ENCODE measurements at regions not wholly inside any gene's neighbourhood (a gene's known extent, or its start where the extent isn't known, plus 50 kb on each side); places are given as distances from the start of the nearest gene placed in this dataset.

DNA sequence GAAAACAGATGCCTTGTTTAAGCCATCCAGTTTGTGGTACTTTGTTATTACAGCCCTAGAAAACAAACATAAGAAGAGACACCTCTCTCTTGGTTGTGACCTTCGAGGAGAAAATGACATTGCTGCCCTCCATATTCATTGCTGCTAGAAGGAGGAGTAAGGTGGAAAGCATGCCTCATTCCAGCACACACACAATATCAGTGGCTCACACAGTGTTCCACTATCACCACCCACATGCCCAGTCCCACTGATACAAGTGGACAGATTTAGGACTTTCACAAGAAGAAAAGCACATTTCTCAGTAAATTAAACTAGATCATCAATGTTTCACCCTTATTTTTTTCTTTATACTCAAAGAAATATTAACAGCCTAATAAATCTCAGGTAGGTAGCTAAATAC, 143.6 kb downstream of the PHLDA1 start:
- H3K4me1 ChIP-seq, result no peaks in the 10 kb centered on the region
- no peak overlapping the region for H3K4me2 ChIP-seq (ENCODE audit: low read length)
- H3K79me2 ChIP-seq, result no peaks in the 10 kb centered on the region
- H2AFZ ChIP-seq, result no peak overlapping the region
- TF ChIP-seq, protein P1, sequence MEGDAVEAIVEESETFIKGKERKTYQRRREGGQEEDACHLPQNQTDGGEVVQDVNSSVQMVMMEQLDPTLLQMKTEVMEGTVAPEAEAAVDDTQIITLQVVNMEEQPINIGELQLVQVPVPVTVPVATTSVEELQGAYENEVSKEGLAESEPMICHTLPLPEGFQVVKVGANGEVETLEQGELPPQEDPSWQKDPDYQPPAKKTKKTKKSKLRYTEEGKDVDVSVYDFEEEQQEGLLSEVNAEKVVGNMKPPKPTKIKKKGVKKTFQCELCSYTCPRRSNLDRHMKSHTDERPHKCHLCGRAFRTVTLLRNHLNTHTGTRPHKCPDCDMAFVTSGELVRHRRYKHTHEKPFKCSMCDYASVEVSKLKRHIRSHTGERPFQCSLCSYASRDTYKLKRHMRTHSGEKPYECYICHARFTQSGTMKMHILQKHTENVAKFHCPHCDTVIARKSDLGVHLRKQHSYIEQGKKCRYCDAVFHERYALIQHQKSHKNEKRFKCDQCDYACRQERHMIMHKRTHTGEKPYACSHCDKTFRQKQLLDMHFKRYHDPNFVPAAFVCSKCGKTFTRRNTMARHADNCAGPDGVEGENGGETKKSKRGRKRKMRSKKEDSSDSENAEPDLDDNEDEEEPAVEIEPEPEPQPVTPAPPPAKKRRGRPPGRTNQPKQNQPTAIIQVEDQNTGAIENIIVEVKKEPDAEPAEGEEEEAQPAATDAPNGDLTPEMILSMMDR (IDR thresholded peaks at IDR 0.05), result no peak
- H3K36me3 ChIP-seq (ENCODE audit: control insufficient read depth, insufficient read depth, low read length), result no peaks in the 10 kb centered on the region
- no peak overlapping the region for H3K9ac ChIP-seq
- H3K9me3 ChIP-seq (ENCODE audit: control insufficient read depth, low read length), result no peaks in the 10 kb centered on the region
- H3K27ac ChIP-seq, result no peak overlapping the region
- no peaks in the 10 kb centered on the region for H3K27me3 ChIP-seq (ENCODE audit: control insufficient read depth, insufficient read depth, low read length)
- H3K4me3 ChIP-seq (ENCODE audit: low read depth, low read length), result no peak overlapping the region

DNA sequence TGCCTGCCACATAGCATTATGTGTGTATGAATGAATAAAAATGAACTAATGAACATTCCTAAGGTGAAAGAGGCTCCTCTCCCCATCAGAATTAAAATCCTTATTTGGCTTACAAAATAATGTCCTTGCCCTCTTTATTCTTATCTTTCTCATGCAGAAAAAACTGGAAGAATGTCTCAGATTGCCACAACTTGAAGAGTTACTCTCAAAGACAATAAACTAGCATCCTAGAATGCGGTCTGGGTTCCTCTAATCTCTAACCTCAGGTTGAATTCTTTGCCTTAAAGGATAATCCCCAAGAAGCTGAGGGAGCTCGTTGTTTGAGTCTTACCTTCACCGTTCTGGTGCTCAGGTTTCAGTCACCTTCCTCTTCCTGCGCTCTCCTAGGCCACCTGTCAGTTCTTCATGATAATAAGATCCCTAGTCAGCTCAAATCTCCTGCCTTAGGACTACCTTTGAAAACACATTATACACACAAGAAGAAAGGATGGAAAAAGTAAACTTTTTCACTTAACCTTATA, 147.1 kb downstream of the PHLDA1 start:
- H3K27ac ChIP-seq, result no peak overlapping the region
- H3K9me3 ChIP-seq (ENCODE audit: control insufficient read depth, low read length), result no peaks in the 10 kb centered on the region
- no peaks in the 10 kb centered on the region for H3K27me3 ChIP-seq (ENCODE audit: control insufficient read depth, insufficient read depth, low read length)
- no peak overlapping the region for H3K9ac ChIP-seq
- no peak overlapping the region for H3K4me3 ChIP-seq (ENCODE audit: low read depth, low read length)
- H3K79me2 ChIP-seq, result no peaks in the 10 kb centered on the region
- no peaks in the 10 kb centered on the region for H3K36me3 ChIP-seq (ENCODE audit: control insufficient read depth, insufficient read depth, low read length)
- TF ChIP-seq, protein P1 (IDR thresholded peaks at IDR 0.05), result no peak
- no peaks in the 10 kb centered on the region for H3K4me1 ChIP-seq
- no peak overlapping the region for H2AFZ ChIP-seq
- H3K4me2 ChIP-seq (ENCODE audit: low read length), result no peak overlapping the region

DNA sequence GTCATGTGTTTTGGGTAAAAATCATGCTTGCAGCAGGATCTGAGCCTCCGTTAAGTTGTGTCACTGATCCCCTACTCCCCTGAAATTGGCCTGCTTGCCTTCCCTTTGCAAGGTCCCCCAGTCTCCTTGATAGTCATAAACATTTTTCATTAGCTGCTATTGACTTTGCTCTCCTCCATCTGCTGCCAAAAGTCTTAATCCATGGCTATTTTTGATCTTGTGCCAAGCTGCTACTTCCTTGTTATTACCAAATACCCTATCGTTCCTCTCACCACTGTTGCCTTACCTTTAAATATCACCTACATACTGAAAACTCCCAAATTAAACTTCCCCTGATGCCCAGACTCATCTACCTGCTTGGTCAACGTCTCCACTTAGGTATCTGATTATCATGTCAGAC, 148.3 kb downstream of the PHLDA1 start:
- no peak overlapping the region for H3K4me3 ChIP-seq (ENCODE audit: low read depth, low read length)
- no peaks in the 10 kb centered on the region for H3K4me1 ChIP-seq
- no peaks in the 10 kb centered on the region for H3K79me2 ChIP-seq
- TF ChIP-seq, protein P1 (IDR thresholded peaks at IDR 0.05), result no peak
- no peak overlapping the region for H3K9ac ChIP-seq
- no peak overlapping the region for H2AFZ ChIP-seq
- H3K4me2 ChIP-seq (ENCODE audit: low read length), result no peak overlapping the region
- H3K36me3 ChIP-seq (ENCODE audit: control insufficient read depth, insufficient read depth, low read length), result no peaks in the 10 kb centered on the region
- no peaks in the 10 kb centered on the region for H3K27me3 ChIP-seq (ENCODE audit: control insufficient read depth, insufficient read depth, low read length)
- H3K9me3 ChIP-seq (ENCODE audit: control insufficient read depth, low read length), result no peaks in the 10 kb centered on the region
- no peak overlapping the region for H3K27ac ChIP-seq

DNA sequence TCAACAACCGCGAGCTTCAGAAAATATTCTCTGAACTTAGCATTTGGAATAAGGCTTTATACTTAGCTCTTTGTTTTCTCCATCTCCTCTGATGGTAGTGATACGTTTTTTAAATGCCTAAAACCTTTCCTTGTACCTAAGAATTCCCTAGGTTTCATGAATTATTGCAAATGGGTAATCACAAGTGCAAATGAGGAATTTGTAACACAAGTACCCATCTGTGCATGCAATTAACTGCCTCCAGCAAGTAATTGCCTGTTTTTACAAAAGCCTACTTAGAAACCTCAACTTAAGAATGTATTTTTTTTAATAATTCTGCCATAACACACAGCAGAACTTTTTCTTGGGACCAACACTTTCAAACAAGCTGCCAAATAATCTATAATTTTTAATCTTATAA, 149.2 kb downstream of the PHLDA1 start:
- Histone ChIP-seq H3K4me3 (ENCODE audit: low read depth, low read length) (no peak overlapping the region), H3K4me1 (no peaks in the 10 kb centered on the region), H2AFZ (no peak overlapping the region), H3K27ac (no peak overlapping the region), H3K27me3 (ENCODE audit: control insufficient read depth, insufficient read depth, low read length) (no peaks in the 10 kb centered on the region), H3K36me3 (ENCODE audit: control insufficient read depth, insufficient read depth, low read length) (no peaks in the 10 kb centered on the region), H3K9me3 (ENCODE audit: control insufficient read depth, low read length) (no peaks in the 10 kb centered on the region), H3K79me2 (no peaks in the 10 kb centered on the region), H3K9ac (no peak overlapping the region), H3K4me2 (ENCODE audit: low read length) (no peak overlapping the region)
- TF ChIP-seq, protein P1 (IDR thresholded peaks at IDR 0.05), result no peak

DNA sequence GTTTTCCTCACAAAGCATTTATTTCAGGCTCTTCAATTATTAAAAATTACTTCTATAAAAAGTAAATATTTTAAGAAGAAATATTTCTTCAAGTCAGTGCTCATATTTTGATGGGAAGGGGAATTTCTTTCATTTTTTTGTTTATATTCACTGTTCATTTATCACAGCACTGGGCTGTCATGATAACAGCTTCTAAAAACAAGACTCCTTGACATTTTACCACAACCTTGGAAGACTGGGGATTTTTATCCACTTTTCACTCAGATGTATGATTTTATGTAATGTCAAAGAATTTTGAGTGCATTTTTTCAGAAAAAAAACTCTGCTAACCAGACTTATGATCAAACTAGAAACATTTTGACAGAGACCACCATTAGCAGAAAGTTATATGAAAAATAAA, 149.7 kb downstream of the PHLDA1 start:
- H3K27me3 ChIP-seq (ENCODE audit: control insufficient read depth, insufficient read depth, low read length), result no peaks in the 10 kb centered on the region

More for the DNA sequence above, 149.7 kb downstream of the PHLDA1 start:
- Histone ChIP-seq H3K9me3 (ENCODE audit: control insufficient read depth, low read length) (no peaks in the 10 kb centered on the region), H3K4me2 (ENCODE audit: low read length) (no peak overlapping the region), H2AFZ (no peak overlapping the region), H3K79me2 (no peaks in the 10 kb centered on the region), H3K36me3 (ENCODE audit: control insufficient read depth, insufficient read depth, low read length) (no peaks in the 10 kb centered on the region), H3K27ac (no peak overlapping the region), H3K4me3 (ENCODE audit: low read depth, low read length) (no peak overlapping the region), H3K4me1 (no peaks in the 10 kb centered on the region), H3K9ac (no peak overlapping the region)
- TF ChIP-seq, protein P1 (IDR thresholded peaks at IDR 0.05), result no peak
